ENCODE measurements at regions not wholly inside any gene's neighbourhood (a gene's known extent, or its start where the extent isn't known, plus 50 kb on each side); places are given as distances from the start of the nearest gene placed in this dataset.

DNA sequence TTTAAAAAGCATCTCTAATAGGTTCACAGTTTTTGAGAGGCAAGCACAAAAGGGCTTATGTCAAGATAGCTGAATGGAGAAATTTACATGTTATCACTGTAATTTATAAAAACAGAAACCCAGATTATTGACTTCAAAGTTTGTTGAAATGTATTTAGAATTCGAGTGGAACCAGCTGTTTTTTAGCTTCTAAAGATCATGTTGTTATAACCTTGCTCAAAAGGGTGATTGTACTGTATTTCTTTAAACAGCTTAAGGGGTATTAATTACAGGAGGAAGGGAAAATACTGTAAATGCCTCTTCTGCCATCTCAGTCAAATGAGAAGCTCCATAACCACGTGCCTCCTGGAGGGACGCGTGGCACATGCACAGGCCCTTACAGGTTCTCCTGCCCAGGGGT is 156.2 kb upstream of the MGMT start:
- TF ChIP-seq, protein P1, sequence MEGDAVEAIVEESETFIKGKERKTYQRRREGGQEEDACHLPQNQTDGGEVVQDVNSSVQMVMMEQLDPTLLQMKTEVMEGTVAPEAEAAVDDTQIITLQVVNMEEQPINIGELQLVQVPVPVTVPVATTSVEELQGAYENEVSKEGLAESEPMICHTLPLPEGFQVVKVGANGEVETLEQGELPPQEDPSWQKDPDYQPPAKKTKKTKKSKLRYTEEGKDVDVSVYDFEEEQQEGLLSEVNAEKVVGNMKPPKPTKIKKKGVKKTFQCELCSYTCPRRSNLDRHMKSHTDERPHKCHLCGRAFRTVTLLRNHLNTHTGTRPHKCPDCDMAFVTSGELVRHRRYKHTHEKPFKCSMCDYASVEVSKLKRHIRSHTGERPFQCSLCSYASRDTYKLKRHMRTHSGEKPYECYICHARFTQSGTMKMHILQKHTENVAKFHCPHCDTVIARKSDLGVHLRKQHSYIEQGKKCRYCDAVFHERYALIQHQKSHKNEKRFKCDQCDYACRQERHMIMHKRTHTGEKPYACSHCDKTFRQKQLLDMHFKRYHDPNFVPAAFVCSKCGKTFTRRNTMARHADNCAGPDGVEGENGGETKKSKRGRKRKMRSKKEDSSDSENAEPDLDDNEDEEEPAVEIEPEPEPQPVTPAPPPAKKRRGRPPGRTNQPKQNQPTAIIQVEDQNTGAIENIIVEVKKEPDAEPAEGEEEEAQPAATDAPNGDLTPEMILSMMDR (IDR thresholded peaks at IDR 0.05; ENCODE audit: borderline replicate concordance, insufficient read depth, low read depth, low read length), result no peak
- H3K4me3 ChIP-seq (ENCODE audit: low read depth, low read length), result no peak overlapping the region

DNA sequence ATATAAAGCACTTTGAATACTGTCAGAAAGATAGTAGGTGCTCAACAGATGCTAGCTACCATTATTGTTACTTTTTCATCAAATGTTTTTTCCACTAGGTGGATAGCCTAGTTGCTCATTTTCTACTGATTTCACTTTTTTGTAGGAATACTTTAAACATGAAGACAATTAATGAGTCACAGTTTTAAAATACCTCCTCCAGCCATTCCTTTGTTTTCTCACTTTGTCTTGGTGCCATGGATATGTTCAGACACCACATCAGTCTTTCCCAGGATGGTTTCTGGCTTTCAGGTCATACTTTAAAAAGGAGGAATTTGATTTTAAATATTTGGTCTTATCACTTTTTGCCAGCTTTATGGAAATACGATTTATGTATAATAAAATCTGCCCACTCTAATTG is 147.1 kb upstream of the MGMT start:
- H3K4me3 ChIP-seq (ENCODE audit: low read depth, low read length), result no peak overlapping the region
- TF ChIP-seq, protein P1 (IDR thresholded peaks at IDR 0.05; ENCODE audit: borderline replicate concordance, insufficient read depth, low read depth, low read length), result no peak

DNA sequence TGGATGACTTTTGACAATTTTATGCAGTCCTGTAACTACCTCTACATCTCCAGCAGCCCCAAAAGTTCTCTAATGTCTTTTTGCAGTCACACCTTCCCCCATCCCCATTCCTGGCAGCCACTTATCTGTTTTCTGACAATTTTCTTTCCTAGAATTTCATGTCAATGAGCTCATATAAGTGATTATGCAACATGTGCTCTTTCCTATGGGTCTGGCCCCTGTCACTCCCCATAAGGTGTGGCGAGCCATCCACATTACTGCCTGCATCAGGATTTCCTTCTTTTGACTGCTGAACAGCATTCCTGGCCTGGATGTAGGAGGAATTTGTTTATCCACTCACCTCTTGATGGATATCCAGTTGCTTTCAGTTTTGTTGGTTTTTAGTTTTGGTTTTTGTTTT is 146.7 kb upstream of the MGMT start:
- TF ChIP-seq, protein P1 (IDR thresholded peaks at IDR 0.05; ENCODE audit: borderline replicate concordance, insufficient read depth, low read depth, low read length), result no peak
- no peak overlapping the region for H3K4me3 ChIP-seq (ENCODE audit: low read depth, low read length)

DNA sequence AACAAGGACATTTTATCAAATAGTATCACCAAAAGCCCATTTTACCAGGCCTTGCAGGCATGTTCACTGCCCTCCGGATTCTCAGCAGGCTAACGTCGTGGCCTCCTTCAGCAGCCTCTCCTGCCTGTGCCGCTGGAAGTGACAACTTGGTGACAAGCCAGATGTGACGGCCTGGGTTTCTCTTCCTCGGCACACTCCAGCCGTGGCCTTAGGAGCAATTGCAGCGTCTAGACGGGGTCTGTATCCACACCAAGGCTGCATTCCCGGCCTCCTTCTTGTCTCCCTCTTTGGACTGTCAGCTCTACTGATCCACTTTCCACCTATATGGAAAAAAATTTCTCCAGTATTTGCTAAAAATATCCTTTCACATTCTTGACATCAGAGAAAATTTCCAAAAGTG is 145.3 kb upstream of the MGMT start:
- TF ChIP-seq, protein P1 (IDR thresholded peaks at IDR 0.05; ENCODE audit: borderline replicate concordance, insufficient read depth, low read depth, low read length), result no peak
- no peak overlapping the region for H3K4me3 ChIP-seq (ENCODE audit: low read depth, low read length)

DNA sequence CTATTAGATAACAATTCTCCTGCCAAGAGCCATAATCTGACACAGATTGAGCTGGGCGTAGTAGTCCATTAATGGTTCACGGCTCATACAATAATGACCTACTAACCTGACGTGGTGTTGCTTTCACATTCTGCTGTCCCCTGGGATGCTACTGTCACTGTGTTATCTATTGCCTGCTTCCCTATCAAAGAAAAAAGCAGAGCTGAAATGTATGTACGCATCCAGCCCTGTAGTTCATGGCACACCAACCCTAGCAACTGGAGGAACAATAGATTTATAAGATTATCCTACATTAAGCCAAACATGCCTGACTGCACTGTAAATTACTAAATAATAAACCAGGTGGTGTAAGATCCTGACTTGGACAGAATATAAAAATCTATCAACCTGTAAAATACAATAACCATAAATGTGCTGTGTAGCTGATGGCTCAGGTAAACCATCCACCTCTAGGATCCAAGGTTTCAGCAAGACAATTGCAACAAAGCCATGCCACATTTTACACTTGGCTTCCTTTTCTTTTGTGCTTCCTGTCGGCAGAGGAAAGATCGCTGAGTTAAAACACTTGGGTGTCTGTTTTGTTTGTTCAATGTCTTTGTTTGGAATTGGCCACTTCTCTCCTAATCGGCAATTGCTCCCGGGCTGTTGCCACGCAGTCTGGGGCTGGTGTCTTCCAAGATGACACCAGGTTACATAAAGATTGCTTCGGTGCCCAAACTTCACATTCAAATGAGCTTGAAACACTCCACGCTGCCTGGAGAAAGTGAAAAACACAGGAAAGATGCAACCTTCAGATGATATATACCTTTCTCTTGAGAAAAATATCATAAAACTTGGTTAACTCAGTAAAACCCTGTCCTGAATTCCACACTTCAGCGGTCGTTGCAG is 143.9 kb upstream of the MGMT start:
- H3K4me3 ChIP-seq (ENCODE audit: low read depth, low read length), result no peak overlapping the region
- TF ChIP-seq, protein P1 (IDR thresholded peaks at IDR 0.05; ENCODE audit: borderline replicate concordance, insufficient read depth, low read depth, low read length), result no peak

DNA sequence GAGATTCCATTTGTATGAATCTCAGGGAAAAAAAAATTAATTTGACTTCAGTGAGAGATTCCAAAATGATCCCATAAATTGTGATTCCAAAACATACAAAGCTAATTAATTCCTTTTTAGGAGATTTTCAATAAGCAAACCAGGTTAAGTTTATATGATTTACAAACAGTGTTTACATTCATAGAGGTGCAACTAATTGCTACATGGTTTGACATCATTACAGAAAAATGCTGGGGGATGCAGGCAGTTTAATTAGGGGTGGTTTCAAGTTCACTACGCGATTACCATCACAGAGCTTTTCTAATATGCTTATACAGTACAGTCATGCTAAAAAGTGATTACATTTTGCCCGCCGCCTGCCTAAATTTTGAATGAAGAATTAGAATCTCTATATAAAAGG is 143.2 kb upstream of the MGMT start:
- no peak overlapping the region for H3K4me3 ChIP-seq (ENCODE audit: low read depth, low read length)
- TF ChIP-seq, protein P1 (IDR thresholded peaks at IDR 0.05; ENCODE audit: borderline replicate concordance, insufficient read depth, low read depth, low read length), result no peak

DNA sequence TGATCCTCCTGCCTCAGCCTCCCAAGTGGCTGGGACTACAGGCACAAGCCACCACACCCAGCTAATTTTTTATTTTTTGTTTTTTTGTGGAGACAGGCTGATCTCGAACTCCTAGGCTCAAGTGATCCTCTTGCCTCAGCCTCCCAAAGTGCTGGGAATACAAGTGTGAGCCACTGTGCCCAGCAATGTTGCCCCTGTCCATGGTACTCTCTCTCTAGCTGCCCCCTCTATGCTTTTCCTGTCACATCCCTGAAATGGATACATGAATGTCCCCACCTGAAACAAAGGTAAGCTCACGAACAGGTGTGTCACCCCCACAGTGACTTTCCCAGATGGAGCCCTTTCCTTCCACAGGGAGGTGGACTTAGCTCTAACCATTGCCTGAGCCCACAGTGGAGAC is 141.1 kb upstream of the MGMT start:
- H3K4me3 ChIP-seq (ENCODE audit: low read depth, low read length), result no peak overlapping the region
- TF ChIP-seq, protein P1 (IDR thresholded peaks at IDR 0.05; ENCODE audit: borderline replicate concordance, insufficient read depth, low read depth, low read length), result no peak
